Tibial nerve (tissue), 4 donors: ENCODE measurements at regions not wholly inside any gene's neighbourhood (a gene's known extent, or its start where the extent isn't known, plus 50 kb on each side); places are given as distances from the start of the nearest gene placed in this dataset.

ENCODE experiments used
- EP300 ChIP-seq, 2 donors: sonication (generic); formaldehyde crosslinking; IDR thresholded peaks; one replicate each; pipeline ENCODE4 v1.6.1; 2017; ENCODE audit warnings: antibody characterized with exemption in 2 of 2, mild to moderate bottlenecking in 1 of 2
- POLR2A ChIP-seq, 2 donors: fragments of 450-650 bp; IDR thresholded peaks; one replicate each; pipeline ENCODE4 v1.6.1; 2017; ENCODE audit warnings: antibody characterized with exemption in 2 of 2, mild to moderate bottlenecking in 2 of 2, moderate library complexity in 2 of 2
- TF ChIP-seq, protein P1 (sequence below), 5 experiments: fragments of 200-600 bp in 3 of 5; fragments of 450-650 bp in 2 of 5; sonication (generic) in 3 of 5; IDR thresholded peaks; one replicate each; pipeline ENCODE4 v1.5.1; 2016 to 2019; ENCODE audit warnings: antibody characterized with exemption in 5 of 5, mild to moderate bottlenecking in 3 of 5, moderate library complexity in 2 of 5

GRCh38 chr1:188194916-188195315 is 1366.2 kb downstream of the PLA2G4A start:
- no peak for TF ChIP-seq POLR2A (IDR thresholded peaks at IDR 0.05)
- no peak for TF ChIP-seq EP300 (IDR thresholded peaks at IDR 0.05)
- TF ChIP-seq, protein P1, sequence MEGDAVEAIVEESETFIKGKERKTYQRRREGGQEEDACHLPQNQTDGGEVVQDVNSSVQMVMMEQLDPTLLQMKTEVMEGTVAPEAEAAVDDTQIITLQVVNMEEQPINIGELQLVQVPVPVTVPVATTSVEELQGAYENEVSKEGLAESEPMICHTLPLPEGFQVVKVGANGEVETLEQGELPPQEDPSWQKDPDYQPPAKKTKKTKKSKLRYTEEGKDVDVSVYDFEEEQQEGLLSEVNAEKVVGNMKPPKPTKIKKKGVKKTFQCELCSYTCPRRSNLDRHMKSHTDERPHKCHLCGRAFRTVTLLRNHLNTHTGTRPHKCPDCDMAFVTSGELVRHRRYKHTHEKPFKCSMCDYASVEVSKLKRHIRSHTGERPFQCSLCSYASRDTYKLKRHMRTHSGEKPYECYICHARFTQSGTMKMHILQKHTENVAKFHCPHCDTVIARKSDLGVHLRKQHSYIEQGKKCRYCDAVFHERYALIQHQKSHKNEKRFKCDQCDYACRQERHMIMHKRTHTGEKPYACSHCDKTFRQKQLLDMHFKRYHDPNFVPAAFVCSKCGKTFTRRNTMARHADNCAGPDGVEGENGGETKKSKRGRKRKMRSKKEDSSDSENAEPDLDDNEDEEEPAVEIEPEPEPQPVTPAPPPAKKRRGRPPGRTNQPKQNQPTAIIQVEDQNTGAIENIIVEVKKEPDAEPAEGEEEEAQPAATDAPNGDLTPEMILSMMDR (IDR thresholded peaks at IDR 0.05): no peak
